22Rv1 (cell line): ENCODE measurements at regions not wholly inside any gene's neighbourhood (a gene's known extent, or its start where the extent isn't known, plus 50 kb on each side); places are given as distances from the start of the nearest gene placed in this dataset.
"Not testable (repeated sequence)": the region's sequence is repeated elsewhere in the genome, so short reads cannot be mapped to it uniquely, and the experiment has no call there.

Source experiments
- H3K27ac ChIP-seq: fragments of 450-650 bp; 2 replicates; pipeline ENCODE4 v1.5.1; 2017
- CTCF ChIP-seq: fragments of 450-650 bp; IDR thresholded peaks from 2 replicates; pipeline ENCODE4 v1.5.1; 2017; ENCODE audit warnings: mild to moderate bottlenecking
- ZFX ChIP-seq: fragments of 450-650 bp; IDR thresholded peaks from 2 replicates; pipeline ENCODE4 v1.6.1; 2017; ENCODE audit warnings: antibody characterized with exemption, borderline replicate concordance

GRCh38 chr7:67341153-67341768 lies 344.6 kb downstream of the TYW1 start:
- H3K27ac ChIP-seq, result no peak overlapping the region
- no peak for TF ChIP-seq ZFX
- TF ChIP-seq CTCF, result no peak

GRCh38 chr7:67343114-67343513 lies 346.5 kb downstream of the TYW1 start:
- no peak overlapping the region for H3K27ac ChIP-seq
- no peak for TF ChIP-seq ZFX
- no peak for TF ChIP-seq CTCF

- no peak overlapping the region for H3K27ac ChIP-seq
- no peak for TF ChIP-seq ZFX
- TF ChIP-seq CTCF, result no peak
Measured at GRCh38 chr7:67343572-67343971, 346.9 kb downstream of the TYW1 start.

- H3K27ac ChIP-seq, result no peak overlapping the region
Measured at GRCh38 chr7:67344481-67345193, 348.0 kb downstream of the TYW1 start.

GRCh38 chr7:67346126-67346525 lies 349.5 kb downstream of the TYW1 start:
- H3K27ac ChIP-seq, result no peak overlapping the region
- TF ChIP-seq ZFX (no peak), CTCF (no peak)

More at GRCh38 chr7:67344481-67345193, 348.0 kb downstream of the TYW1 start:
- no peak for TF ChIP-seq ZFX
- TF ChIP-seq CTCF, result no peak

- no peak overlapping the region for H3K27ac ChIP-seq
- TF ChIP-seq CTCF, result no peak
- TF ChIP-seq ZFX, result no peak
Measured at GRCh38 chr7:67346876-67347275, 350.2 kb downstream of the TYW1 start.

GRCh38 chr7:67348171-67348570 lies 351.5 kb downstream of the TYW1 start:
- TF ChIP-seq CTCF, result no peak
- TF ChIP-seq ZFX, result no peak
- no peak overlapping the region for H3K27ac ChIP-seq

GRCh38 chr7:67357653-67358052 lies 361.0 kb downstream of the TYW1 start:
- H3K27ac ChIP-seq, result not testable (repeated sequence)

- not testable (repeated sequence) for H3K27ac ChIP-seq
Measured at GRCh38 chr7:67358316-67358715, 361.7 kb downstream of the TYW1 start.

- not testable (repeated sequence) for H3K27ac ChIP-seq
Measured at GRCh38 chr7:67358738-67359137, 362.1 kb downstream of the TYW1 start.
